SK-N-MC (cell line): ENCODE measurements at regions not wholly inside any gene's neighbourhood (a gene's known extent, or its start where the extent isn't known, plus 50 kb on each side); places are given as distances from the start of the nearest gene placed in this dataset.

Experiments used
- EZH2 ChIP-seq: fragments of 200-600 bp; sonication (generic); IDR thresholded peaks from one replicate; pipeline ENCODE4 v1.6.1; 2017; ENCODE audit warnings: antibody characterized with exemption
- FOXP2 ChIP-seq: optimal IDR thresholded peaks from 2 replicates; pipeline ENCODE3; 2011; ENCODE audit warnings: mild to moderate bottlenecking, moderate library complexity; ENCODE audit not compliant: insufficient read depth; ENCODE audit errors: extremely low read length, control extremely low read depth
- POLR2AphosphoS5 ChIP-seq: IDR thresholded peaks from 2 replicates; pipeline ENCODE4 v1.6.1; 2012; ENCODE audit warnings: mild to moderate bottlenecking, low read depth, low read length, borderline replicate concordance

DNA sequence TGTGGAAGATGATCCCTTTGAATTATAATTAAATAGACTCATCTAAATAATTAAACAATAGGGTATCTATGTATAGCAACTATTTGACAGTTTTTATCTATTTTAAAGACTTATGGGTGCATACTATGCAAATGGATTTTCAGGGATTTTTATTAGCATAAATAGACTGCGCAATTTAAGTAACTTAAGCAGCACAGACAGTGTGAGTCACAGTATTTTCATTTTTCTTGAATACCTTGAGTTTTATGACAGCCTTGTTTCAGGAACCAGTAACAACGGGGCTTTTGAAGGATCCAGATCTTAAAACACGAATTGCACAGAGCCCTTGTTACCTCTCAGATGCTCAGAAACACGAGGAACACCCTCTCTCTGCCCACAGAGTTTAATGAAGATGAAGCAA, 175.5 kb upstream of the CD96 start:
- TF ChIP-seq EZH2: no peak
- TF ChIP-seq POLR2AphosphoS5: no peak
- no peak for TF ChIP-seq FOXP2
